Fibroblast of lung (primary cell): ENCODE measurements at regions not wholly inside any gene's neighbourhood (a gene's known extent, or its start where the extent isn't known, plus 50 kb on each side); places are given as distances from the start of the nearest gene placed in this dataset.

Experiments used
- DNase-seq, 2 donors: peaks; one replicate each; pipeline versions ENCODE4 v3.0.0 to v3.0.0-alpha.2; 2010; ENCODE audit warnings: low read depth in 2 of 2
- H2AFZ ChIP-seq: 2 replicates; pipeline ENCODE4 v1.5.1; 2012; ENCODE audit warnings: low read length, control low read depth, inconsistent platforms
- H3K27ac ChIP-seq: 2 replicates; pipeline ENCODE4 v1.5.1; 2011; ENCODE audit warnings: low read length, control low read depth; ENCODE audit not compliant: insufficient read depth
- H3K27me3 ChIP-seq: 2 replicates; pipeline ENCODE4 v1.5.1; 2011; ENCODE audit warnings: mild to moderate bottlenecking, low read length; ENCODE audit not compliant: control insufficient read depth, insufficient read depth
- H3K36me3 ChIP-seq: 2 replicates; pipeline ENCODE4 v1.5.1; 2011; ENCODE audit warnings: low read length; ENCODE audit not compliant: control insufficient read depth, insufficient read depth
- H3K4me1 ChIP-seq: 2 replicates; pipeline ENCODE4 v1.5.1; 2011; ENCODE audit warnings: low read length; ENCODE audit not compliant: control insufficient read depth, insufficient read depth; ENCODE audit errors: extremely low read depth
- H3K4me2 ChIP-seq: 2 replicates; pipeline ENCODE4 v1.5.1; 2011; ENCODE audit warnings: low read length, control low read depth; ENCODE audit not compliant: insufficient read depth; ENCODE audit errors: extremely low read depth
- H3K4me3 ChIP-seq, 4 experiments: fragments of 200-600 bp in 1 of 4; sonication (generic) in 1 of 4; replicated peaks in 1 of 4; 2 replicates each; pipeline ENCODE4 v1.5.1; 2011 to 2016; ENCODE audit warnings: low read length in 4 of 4, low read depth in 3 of 4, mild to moderate bottlenecking in 3 of 4, control low read depth in 2 of 4, inconsistent platforms in 1 of 4, mixed read lengths in 1 of 4; ENCODE audit not compliant: insufficient read depth in 1 of 4; ENCODE audit errors: control extremely low read depth in 1 of 4
- H3K79me2 ChIP-seq: 2 replicates; pipeline ENCODE4 v1.5.1; 2012; ENCODE audit warnings: mild to moderate bottlenecking, low read length, inconsistent platforms; ENCODE audit not compliant: control insufficient read depth, insufficient read depth
- H3K9ac ChIP-seq: 2 replicates; pipeline ENCODE4 v1.5.1; 2011; ENCODE audit warnings: mild to moderate bottlenecking, low read length, control low read depth; ENCODE audit not compliant: insufficient read depth
- H3K9me3 ChIP-seq: 2 replicates; pipeline ENCODE4 v1.5.1; 2012; ENCODE audit warnings: low read depth, low read length; ENCODE audit not compliant: control insufficient read depth, insufficient read depth
- H4K20me1 ChIP-seq: 2 replicates; pipeline ENCODE4 v1.5.1; 2011; ENCODE audit warnings: low read length; ENCODE audit not compliant: control insufficient read depth, insufficient read depth; ENCODE audit errors: extremely low read depth
- CTCF ChIP-seq, 2 donors: IDR thresholded peaks in 1 of 2; conservative IDR thresholded peaks in 1 of 2; 1 replicate in 1 of 2; 2 replicates in 1 of 2; pipeline ENCODE4 v1.5.1; 2011 to 2012; ENCODE audit warnings: low read length in 2 of 2, control low read depth in 1 of 2, inconsistent platforms in 1 of 2, low read depth in 1 of 2, mild to moderate bottlenecking in 1 of 2
- EZH2 ChIP-seq: IDR thresholded peaks from 2 replicates; pipeline ENCODE4 v1.5.1; 2012; ENCODE audit warnings: low read length, control low read depth, mild to moderate bottlenecking; ENCODE audit errors: missing control alignments

DNA sequence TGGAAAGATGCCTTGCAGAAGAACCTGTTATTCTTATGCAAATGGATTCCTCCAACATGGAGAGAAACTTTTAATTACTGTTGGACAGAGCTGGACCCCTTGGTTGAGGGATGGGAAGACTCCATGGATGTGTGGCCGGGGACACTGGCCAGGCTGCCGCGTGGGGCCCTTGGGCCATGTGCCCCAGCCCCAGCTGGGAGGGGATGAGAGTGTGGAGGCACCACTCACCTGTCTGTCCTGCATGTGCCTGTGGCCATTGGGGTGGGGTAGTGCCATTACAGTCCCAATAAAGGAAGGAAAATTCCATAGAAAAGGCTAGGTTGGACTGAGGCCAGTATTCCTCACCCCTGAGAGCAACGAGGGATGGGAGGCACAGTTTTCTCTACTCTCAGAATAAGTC, 564.5 kb upstream of the PTBP2 start:
- H3K27ac ChIP-seq: no peak overlapping the region
- H3K4me2 ChIP-seq: no peak overlapping the region
- H3K4me3 ChIP-seq: no peak overlapping the region
- H3K36me3 ChIP-seq: no peaks in the 10 kb centered on the region
- no peak for DNase-seq
- no peaks in the 10 kb centered on the region for H3K27me3 ChIP-seq
- H3K9ac ChIP-seq: no peak overlapping the region
- no peak overlapping the region for H2AFZ ChIP-seq
- H3K4me1 ChIP-seq: no peaks in the 10 kb centered on the region
- no peaks in the 10 kb centered on the region for H3K79me2 ChIP-seq
- H3K9me3 ChIP-seq: no peaks in the 10 kb centered on the region
- H4K20me1 ChIP-seq: no peaks in the 10 kb centered on the region
- TF ChIP-seq CTCF (conservative IDR thresholded peaks at IDR 0.05 in 1 of 2, IDR thresholded peaks at IDR 0.05 in 1 of 2; ENCODE audit: low read depth in 1 of 2, low read length in 2 of 2): no peak
- TF ChIP-seq EZH2: no peak

- H3K9ac ChIP-seq: no peak overlapping the region
- H3K4me1 ChIP-seq: no peaks in the 10 kb centered on the region
- H3K9me3 ChIP-seq: no peaks in the 10 kb centered on the region
- no peak overlapping the region for H3K27ac ChIP-seq
- no peak for TF ChIP-seq EZH2
- no peak for TF ChIP-seq CTCF (conservative IDR thresholded peaks at IDR 0.05 in 1 of 2, IDR thresholded peaks at IDR 0.05 in 1 of 2; ENCODE audit: low read depth in 1 of 2, low read length in 2 of 2)
- H3K79me2 ChIP-seq: no peaks in the 10 kb centered on the region
- DNase-seq: no peak
- no peak overlapping the region for H3K4me2 ChIP-seq
- no peaks in the 10 kb centered on the region for H4K20me1 ChIP-seq
- H2AFZ ChIP-seq: no peak overlapping the region
- H3K36me3 ChIP-seq: no peaks in the 10 kb centered on the region
- no peak overlapping the region for H3K4me3 ChIP-seq
- no peaks in the 10 kb centered on the region for H3K27me3 ChIP-seq
These were observed 562.2 kb upstream of the PTBP2 start for GRCh38 chr1:96159379-96159778.

DNA sequence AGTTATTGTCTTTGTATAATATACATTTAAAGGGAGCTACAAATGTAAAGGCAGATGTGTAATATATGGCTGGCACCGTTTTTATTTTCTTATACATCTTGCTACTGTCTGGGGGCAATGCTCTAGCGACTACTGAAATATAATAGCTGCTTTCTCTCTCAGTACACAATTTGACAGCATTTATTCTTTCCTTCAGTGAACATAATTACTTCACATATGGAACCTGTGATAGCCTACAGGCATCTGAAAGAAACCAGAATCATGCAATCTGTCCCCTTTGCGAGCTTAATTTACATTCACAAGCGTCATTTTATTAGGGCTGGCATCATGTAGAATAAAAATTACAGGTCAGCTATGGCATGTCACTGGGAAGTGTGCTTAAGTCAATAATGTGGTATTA, 557.5 kb upstream of the PTBP2 start:
- H3K9ac ChIP-seq: no peak overlapping the region
- no peaks in the 10 kb centered on the region for H3K9me3 ChIP-seq
- no peaks in the 10 kb centered on the region for H4K20me1 ChIP-seq
- H2AFZ ChIP-seq: no peak overlapping the region
- no peaks in the 10 kb centered on the region for H3K4me1 ChIP-seq
- no peak for DNase-seq
- H3K79me2 ChIP-seq: no peaks in the 10 kb centered on the region
- H3K4me3 ChIP-seq: no peak overlapping the region
- H3K27me3 ChIP-seq: no peaks in the 10 kb centered on the region
- no peak for TF ChIP-seq EZH2
- no peak for TF ChIP-seq CTCF (conservative IDR thresholded peaks at IDR 0.05 in 1 of 2, IDR thresholded peaks at IDR 0.05 in 1 of 2; ENCODE audit: low read depth in 1 of 2, low read length in 2 of 2)
- H3K36me3 ChIP-seq: no peaks in the 10 kb centered on the region
- H3K27ac ChIP-seq: no peak overlapping the region
- H3K4me2 ChIP-seq: no peak overlapping the region
